ENCODE measurements at regions not wholly inside any gene's neighbourhood (a gene's known extent, or its start where the extent isn't known, plus 50 kb on each side); places are given as distances from the start of the nearest gene placed in this dataset.

DNA sequence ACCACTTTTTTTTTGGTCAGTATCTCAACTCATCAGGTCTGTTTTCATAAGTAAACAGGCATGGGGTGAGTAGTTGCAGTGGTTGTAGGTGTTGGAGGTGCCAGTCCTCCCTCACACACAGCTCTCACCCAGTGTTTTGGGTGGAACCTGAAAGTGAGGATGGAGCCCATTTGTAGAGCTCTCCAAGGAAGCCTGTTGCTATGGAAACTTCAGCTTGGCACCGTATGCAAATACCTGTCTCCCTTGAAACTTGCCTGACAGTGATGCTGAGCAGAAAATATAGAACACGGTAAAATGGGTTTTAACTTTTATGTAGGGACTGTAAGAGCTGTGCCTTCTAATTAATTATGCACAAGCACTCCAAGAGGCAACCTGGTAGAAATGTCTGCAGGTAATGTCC lies 214.1 kb downstream of the AJAP1 start:
- no peak for DNase-seq (ENCODE audit: low spot score)

DNA sequence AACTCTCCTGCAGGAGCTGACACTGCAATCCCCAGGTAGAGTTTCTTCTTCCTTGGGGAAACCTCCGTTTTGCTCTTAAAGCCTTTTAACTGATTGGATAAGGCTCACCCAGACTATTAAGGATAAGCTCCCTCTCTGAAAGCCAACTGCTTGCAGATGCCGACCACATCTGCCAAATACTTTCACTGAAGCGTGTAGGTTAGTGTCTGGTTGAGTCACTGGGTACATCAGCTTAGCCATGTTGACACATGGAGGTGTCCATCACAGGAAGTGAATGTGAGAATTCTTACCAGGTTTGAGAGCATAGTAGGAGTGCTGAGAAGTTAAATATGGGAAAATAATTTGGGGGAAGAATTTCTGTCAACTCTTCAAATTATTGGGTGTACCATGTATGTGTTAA lies 202.0 kb downstream of the AJAP1 start:
- no peak for DNase-seq (ENCODE audit: low spot score)

DNA sequence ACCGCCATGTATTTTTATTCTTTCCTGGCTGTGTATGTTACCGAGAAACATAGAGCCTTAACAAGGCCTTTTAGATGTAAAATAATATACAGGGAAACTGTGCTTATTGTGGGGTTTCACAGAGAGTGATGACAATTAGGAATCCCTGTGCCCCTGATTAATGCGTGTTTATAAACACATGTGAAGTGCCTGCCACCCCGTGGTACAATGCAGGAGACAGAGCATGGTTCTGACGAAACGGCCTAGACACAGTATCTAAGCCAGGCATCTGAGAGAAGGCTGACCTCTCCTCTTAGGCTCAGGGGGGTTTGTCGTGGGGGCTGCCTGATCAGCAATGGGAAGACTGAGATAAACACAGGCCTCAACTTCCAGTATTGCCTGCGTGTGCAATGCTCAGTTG lies 200.0 kb downstream of the AJAP1 start:
- no peak for DNase-seq (ENCODE audit: low spot score)

DNA sequence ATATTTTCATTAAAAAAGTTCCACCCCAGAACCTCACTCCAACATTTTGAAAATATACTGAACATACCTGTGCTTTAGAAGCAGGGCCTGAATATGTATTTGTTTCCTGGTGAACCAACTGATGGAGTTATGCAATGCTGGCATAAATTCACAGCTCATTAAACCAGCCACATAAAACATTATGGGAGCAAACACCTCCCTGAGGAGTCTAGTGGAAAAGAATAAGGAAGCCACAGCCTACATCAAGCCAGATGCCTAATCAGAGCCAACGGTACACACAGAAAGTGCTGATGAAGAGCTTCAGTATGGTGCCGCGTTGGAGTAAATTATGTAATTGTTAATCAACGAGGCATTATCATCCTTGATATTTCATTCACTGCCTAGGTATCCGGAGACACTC lies 199.5 kb downstream of the AJAP1 start:
- DNase-seq (ENCODE audit: low spot score), result no peak

DNA sequence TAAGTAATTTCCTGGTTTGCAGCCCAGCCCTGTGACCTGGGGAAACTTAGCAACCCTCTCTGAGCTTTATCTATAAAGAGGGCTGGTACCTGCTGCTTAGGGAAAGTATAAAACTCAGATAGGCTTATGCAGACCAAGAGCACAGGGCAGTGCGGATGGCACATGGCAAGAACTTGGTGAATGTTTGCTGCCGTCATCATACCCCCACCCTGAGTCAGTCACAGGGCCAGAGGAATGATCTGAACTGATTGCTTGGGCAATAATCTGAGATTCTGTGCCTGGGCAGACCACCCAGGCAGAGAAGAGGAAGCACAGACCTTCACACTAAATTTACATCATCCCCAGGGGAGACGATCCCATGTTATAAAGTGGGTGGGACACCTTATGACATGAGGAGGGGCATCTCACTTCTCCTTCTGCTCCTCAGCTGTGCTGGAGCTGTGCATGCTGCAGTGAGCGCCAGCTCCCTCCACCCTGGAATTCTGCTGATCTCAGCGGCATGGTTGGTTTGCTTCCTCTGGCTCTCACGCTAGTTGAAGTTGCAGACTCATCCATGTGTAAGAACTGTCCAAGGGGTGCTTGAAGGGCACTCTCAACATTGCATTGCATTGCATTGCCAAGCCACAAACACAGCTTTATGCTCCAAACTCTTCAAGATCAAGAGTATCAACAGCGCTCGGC lies 197.1 kb downstream of the AJAP1 start:
- DNase-seq (ENCODE audit: low spot score), result no peak

DNA sequence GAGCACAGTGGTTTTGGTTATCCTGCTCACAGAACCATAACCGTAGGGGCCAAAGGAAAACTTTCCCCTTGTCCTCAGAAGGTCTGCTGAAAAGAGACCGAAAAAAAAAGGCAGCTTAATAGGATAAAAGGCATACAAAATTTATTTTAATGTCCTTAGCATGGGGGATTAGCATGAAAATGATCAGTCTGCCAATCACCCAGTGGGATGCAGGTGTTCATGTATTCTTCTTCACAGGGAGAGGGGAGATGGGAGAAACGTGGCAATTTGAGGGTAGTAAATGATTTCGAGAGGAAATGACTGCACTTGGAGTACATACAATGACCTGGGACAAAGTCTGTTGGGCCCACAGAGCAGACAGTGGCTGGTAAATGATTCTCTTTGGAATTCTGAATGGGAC lies 194.0 kb downstream of the AJAP1 start:
- DNase-seq (ENCODE audit: low spot score), result no peak

DNA sequence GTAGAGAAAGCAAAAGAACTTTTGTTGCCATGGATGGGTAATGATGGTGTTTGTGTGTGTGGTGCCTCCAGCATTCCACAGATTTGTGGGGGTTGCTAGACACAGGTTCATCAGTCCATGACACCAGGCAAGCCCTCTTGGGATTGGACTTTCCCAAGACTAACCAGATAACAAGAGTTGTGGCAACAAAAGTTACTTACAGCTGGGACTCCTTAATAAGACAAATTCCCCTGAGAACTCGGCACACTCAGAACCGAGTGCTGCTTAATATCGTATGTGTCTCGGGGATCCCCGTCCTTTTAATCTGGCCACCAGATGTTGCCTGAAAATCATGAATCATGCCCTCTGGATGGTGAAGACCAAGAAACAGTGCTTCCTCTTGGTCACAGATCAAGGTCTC lies 193.3 kb downstream of the AJAP1 start:
- no peak for DNase-seq (ENCODE audit: low spot score)
